AG09319 (cell line): ENCODE measurements at regions not wholly inside any gene's neighbourhood (a gene's known extent, or its start where the extent isn't known, plus 50 kb on each side); places are given as distances from the start of the nearest gene placed in this dataset.

Experiments used
- DNase-seq: peaks from one replicate; pipeline ENCODE4 v3.0.0-alpha.2; 2010; ENCODE audit warnings: low read depth; ENCODE audit errors: extremely low read depth
- TF ChIP-seq, protein P1 (sequence below): IDR thresholded peaks from 2 replicates; pipeline ENCODE4 v1.5.1; 2011; ENCODE audit warnings: low read depth, mild to moderate bottlenecking, inconsistent platforms, low read length, moderate library complexity

DNA sequence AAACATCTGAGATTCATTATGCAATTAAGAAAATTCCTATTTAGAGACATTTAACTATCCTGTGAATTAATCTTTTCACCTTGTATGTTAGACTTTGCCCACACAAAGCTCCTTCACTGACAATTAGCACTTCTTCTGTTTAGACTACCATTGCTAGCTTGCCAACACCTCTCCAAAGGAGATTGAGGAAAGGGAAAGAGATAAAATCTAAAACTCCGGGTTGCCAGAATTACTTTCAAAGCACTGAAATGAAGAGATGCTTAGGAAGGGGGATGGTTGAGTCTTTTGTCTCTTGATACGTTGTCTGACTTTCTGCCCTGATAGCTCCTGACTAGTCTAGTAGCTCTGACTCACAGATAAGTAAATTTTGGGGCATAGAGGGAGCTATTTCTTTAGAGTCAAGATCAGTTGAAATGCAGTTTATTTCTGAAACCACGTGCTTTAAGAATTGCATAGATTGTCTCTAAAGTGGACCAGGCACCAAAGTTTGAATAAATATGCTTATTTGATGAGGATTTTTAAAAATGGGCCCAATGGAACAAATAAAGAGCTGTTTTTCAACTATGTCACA is 74.1 kb upstream of the DSEL start:
- DNase-seq, result no peak
- TF ChIP-seq, protein P1, sequence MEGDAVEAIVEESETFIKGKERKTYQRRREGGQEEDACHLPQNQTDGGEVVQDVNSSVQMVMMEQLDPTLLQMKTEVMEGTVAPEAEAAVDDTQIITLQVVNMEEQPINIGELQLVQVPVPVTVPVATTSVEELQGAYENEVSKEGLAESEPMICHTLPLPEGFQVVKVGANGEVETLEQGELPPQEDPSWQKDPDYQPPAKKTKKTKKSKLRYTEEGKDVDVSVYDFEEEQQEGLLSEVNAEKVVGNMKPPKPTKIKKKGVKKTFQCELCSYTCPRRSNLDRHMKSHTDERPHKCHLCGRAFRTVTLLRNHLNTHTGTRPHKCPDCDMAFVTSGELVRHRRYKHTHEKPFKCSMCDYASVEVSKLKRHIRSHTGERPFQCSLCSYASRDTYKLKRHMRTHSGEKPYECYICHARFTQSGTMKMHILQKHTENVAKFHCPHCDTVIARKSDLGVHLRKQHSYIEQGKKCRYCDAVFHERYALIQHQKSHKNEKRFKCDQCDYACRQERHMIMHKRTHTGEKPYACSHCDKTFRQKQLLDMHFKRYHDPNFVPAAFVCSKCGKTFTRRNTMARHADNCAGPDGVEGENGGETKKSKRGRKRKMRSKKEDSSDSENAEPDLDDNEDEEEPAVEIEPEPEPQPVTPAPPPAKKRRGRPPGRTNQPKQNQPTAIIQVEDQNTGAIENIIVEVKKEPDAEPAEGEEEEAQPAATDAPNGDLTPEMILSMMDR, result peak; percentile 19

DNA sequence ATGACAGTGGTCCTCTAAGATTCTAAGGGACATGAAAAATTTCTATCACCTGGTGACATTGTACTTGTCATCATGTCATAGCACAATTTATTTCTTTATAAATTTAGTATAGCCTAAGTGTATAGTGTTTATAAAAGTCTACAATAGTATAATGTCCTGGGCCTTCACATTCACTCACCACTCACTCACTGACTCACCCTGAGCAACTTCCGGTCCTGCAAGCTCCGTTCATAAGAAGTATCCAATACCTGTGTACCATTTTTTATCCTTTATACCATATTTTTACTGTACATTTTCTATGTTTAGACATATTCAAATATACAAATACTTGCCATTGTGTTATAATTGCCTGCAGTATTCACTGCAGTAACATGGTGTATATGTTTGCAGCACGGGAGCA is 72.8 kb upstream of the DSEL start:
- no peak for DNase-seq
- TF ChIP-seq, protein P1, result no peak

DNA sequence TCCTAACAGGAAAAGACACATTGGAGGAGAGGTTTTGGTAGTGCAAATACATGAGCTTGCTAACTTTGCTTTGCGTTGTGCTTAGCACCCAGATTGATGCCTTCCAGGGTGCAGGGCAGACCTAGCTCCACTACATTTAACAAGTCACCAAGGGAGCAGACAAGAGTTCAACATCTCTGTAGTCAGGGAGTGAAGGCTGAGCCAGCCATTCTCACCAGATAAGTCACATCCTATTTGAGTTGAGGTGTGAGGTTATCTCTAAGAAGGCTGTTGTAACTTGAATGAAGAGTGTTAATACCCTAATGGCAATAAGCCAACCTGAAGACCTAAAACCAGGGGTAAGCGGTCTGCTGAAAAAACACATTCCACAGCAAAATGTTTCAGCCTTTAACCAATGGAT is 69.6 kb upstream of the DSEL start:
- TF ChIP-seq, protein P1, result no peak
- DNase-seq, result no peak

DNA sequence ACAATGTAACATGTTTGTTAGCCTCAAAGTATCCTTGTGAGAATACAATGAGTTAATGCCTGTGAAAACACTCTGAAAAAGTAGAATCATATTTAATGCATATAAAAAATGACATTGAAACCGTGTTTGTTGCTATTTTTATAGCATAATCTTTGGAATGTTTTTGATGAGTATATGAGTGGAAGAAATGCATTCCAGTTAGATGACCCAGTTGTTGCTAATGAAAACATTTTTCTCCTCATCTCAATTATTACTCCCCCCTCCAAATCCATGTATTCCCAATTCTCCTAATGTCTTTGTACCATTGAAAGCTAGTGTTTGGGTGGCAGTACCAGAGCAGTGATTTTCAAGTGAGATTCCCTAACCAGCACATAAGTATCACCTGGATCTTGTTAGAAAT is 67.1 kb upstream of the DSEL start:
- no peak for DNase-seq
- TF ChIP-seq, protein P1, result no peak

DNA sequence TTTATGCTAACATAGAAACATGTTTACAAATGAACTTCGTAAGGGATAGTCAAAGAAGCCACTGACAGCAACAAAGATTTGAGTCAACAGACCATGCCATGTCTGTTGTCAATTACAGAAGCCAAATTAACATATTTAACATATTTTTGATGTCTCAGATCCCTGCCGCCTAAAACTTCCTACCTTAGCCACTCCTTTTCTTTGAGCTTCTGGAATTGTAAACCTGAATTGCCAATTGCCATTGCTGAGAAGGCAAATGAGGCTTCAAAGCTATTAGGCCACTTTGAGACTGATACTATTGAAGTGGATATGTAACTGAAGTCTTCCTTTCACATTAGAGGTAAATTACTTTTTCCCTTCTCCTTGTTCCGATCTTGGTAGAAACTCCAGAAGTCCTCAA is 66.0 kb upstream of the DSEL start:
- no peak for DNase-seq
- TF ChIP-seq, protein P1, result no peak

DNA sequence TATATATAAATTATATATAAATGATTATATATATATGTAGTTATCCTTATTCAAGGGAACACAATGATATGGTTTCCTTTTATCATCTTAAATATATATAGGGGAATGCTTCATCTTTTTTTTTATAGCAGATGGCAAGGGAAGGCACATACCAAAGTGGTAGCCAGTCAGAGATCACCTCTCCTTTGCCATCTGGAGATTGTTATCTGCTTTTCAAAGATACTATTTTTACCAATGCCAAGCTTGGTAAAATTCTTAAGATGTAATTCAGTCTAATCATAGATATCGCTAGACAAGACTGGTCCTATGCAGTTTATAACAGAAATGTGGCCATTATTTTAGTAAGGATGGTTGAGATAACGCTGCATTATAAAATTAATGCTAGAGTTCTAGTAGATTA is 64.7 kb upstream of the DSEL start:
- TF ChIP-seq, protein P1, result no peak
- DNase-seq, result no peak

DNA sequence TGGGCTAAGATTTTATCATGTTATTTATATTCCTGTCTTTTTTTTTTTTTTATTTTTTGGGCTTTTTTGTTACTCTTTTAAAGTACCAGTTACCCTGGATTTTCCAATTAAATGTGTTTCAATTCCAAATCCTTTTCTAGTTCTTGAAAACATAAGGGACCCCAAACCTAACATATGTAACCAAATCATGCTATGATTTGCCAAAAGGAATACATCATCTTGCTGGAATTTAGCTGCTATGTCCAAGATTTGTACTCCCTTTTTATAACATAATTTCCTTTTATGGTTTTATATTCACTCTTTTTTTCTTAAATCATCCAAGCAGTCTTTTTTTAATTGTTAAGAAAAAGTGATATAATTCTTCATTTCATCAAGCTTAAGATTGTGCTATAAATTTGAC is 60.9 kb upstream of the DSEL start:
- TF ChIP-seq, protein P1, result no peak
- no peak for DNase-seq
